ENCODE measurements at regions not wholly inside any gene's neighbourhood (a gene's known extent, or its start where the extent isn't known, plus 50 kb on each side); places are given as distances from the start of the nearest gene placed in this dataset.

GRCh38 chr2:62339413-62339812, 143.5 kb downstream of the B3GNT2 start:
- intact Hi-C loops (cut with micrococcal nuclease) (no loop called here), dilution Hi-C loops (cut with HindIII; ENCODE audit: low sequenced_read_pairs, unreplicated experiment) (no loop called here), in situ Hi-C loops (cut with MboI; ENCODE audit: low sequenced_read_pairs) (no loop called here)
- Histone ChIP-seq H3K56ac (ENCODE audit: extremely low read depth, insufficient read depth, low read length) (no peak overlapping the region), H3K79me1 (ENCODE audit: low read depth in 1 of 2, low read length in 2 of 2) (no peaks in the 10 kb centered on the region), H3K23ac (ENCODE audit: low read depth, low read length) (no peak overlapping the region), H3K27me3 (ENCODE audit: control insufficient read depth, insufficient read depth, low read length) (0 out of 2 replicates have a peak, but pooled peaks cover 3% of the 10 kb centered on the region), H3K27ac (ENCODE audit: insufficient read depth, low read length) (no peak overlapping the region), H3K9me3 (ENCODE audit: control insufficient read depth, insufficient read depth, low read length) (no peaks in the 10 kb centered on the region), H3K4me3 (ENCODE audit: insufficient read depth, low read depth, low read length) (no peak overlapping the region), H3K4ac (ENCODE audit: low read depth, low read length) (no peak overlapping the region), H3K9ac (ENCODE audit: low read depth, low read length) (no peak overlapping the region), H3K14ac (replicated peaks; ENCODE audit: low read depth, low read length) (no peak overlapping the region), H2BK5ac (ENCODE audit: low read depth, low read length, poor library complexity, severe bottlenecking) (no peak overlapping the region), H4K5ac (ENCODE audit: low read depth, low read length) (no peak overlapping the region), H2BK120ac (ENCODE audit: low read depth, low read length) (no peak overlapping the region), H2AK9ac (replicated peaks; ENCODE audit: low read depth, low read length, poor library complexity) (no peak overlapping the region), H3K4me2 (ENCODE audit: low read depth, low read length) (no peak overlapping the region), H4K91ac (ENCODE audit: insufficient read depth, low read depth, low read length) (no peak overlapping the region), H2AFZ (replicated peaks; ENCODE audit: low read length, poor library complexity) (no peak overlapping the region), H4K20me1 (ENCODE audit: insufficient read depth, low read length) (no peaks in the 10 kb centered on the region), H2AK5ac (ENCODE audit: low read depth, low read length) (no peak overlapping the region), H4K8ac (ENCODE audit: low read depth in 2 of 2, low read length in 2 of 2) (no peak overlapping the region), H2BK15ac (ENCODE audit: low read depth, low read length) (no peak overlapping the region), H3K4me1 (ENCODE audit: control insufficient read depth, insufficient read depth, low read length) (no peaks in the 10 kb centered on the region), H3K9me1 (ENCODE audit: insufficient read depth, low read length) (no peaks in the 10 kb centered on the region), H3K18ac (ENCODE audit: low read depth, low read length) (no peak overlapping the region), H3K36me3 (ENCODE audit: control insufficient read depth, insufficient read depth, low read length) (no peaks in the 10 kb centered on the region), H2BK20ac (ENCODE audit: low read depth, low read length) (no peak overlapping the region)
- 37% methylated on average over 2 of the region's 2 CpGs; no CpG with 5 or more reads in 1 of the 2 experiments for WGBS, 2 experiments (ENCODE audit: extremely low coverage in 2 of 2, insufficient read length in 1 of 2)
- no peak for TF ChIP-seq SMC3 (IDR thresholded peaks at IDR 0.05; ENCODE audit: low read depth, low read length)
- TF ChIP-seq FOS (IDR thresholded peaks at IDR 0.05; ENCODE audit: low read depth, low read length) = no peak
- DNase-seq (no peak), ATAC-seq (ENCODE audit: low read depth) (no peak)
- ChIA-PET CTCF (interaction anchor here (0.6 to 0.7 kb wide), 3 partner anchors 64 to 522 kb away, joined by 4 to 16 read pairs (median 9); no protein-coding TSS in a partner anchor), POLR2A (ENCODE audit: unreplicated experiment) (no interaction called here)
- no TSS peak for BruUV-seq (replicated peaks)

All from IMR-90 (cell line).